ENCODE measurements at regions not wholly inside any gene's neighbourhood (a gene's known extent, or its start where the extent isn't known, plus 50 kb on each side); places are given as distances from the start of the nearest gene placed in this dataset.
"Not testable (repeated sequence)": the region's sequence is repeated elsewhere in the genome, so short reads cannot be mapped to it uniquely, and the experiment has no call there.

DNA sequence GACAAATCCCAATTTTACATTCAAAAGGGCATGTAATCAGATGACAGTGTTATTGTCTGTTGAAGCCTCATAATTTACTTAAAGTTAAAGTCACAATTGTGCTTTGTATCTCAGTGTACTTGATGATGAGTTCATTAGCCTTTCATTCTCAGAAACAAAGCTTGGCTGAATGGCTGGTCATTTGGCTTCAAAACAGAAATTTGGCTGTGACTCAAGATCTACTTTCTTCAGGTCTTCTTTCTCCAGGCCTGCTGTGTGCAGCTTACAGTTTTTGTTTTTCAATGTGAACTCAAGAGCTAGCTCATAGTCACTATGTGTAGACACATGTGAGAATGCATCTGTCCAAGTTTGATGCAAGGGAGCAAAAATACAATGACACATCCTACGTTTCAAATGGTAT lies 2003.6 kb upstream of the WWC1 start:
- H3K27me3 ChIP-seq (ENCODE audit: control insufficient read depth, insufficient read depth, low read length, poor library complexity, severe bottlenecking), result no peaks in the 10 kb centered on the region
- 100% methylated on average over 1 of the region's 1 CpG for WGBS, 2 experiments
- no peaks in the 10 kb centered on the region for H3K36me3 ChIP-seq (ENCODE audit: control insufficient read depth, insufficient read depth, low read length)
- no peak overlapping the region for H3K4me3 ChIP-seq (ENCODE audit: insufficient read depth, low read depth, low read length)
- no peak overlapping the region for H3K27ac ChIP-seq (ENCODE audit: insufficient read depth, low read depth, low read length, poor library complexity, severe bottlenecking)
- no peaks in the 10 kb centered on the region for H3K4me1 ChIP-seq (ENCODE audit: control insufficient read depth, insufficient read depth, low read length)
- H3K9me3 ChIP-seq (ENCODE audit: control insufficient read depth, low read length), result no peaks in the 10 kb centered on the region

DNA sequence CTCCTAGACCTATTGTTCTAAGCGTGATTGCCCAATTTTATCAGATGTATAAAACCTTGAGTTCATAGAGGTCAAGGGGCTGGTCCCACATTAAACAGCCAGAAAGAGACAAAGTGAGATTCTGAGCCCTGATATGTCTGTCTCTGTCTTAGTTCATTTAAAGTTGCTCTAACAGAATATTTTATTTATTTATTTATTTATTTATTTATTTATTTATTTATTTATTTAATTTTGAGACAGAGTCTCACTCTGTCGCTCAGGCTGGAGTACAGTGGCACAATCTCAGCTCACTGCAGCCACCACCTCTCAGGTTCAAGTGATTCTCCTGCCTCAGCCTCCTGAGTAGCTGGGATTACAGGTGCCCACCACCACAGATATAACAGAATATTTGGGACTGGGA lies 1999.6 kb upstream of the WWC1 start:
- not testable (repeated sequence) for H3K27me3 ChIP-seq (ENCODE audit: control insufficient read depth, insufficient read depth, low read length, poor library complexity, severe bottlenecking); H3K4me3 ChIP-seq (ENCODE audit: insufficient read depth, low read depth, low read length); H3K4me1 ChIP-seq (ENCODE audit: control insufficient read depth, insufficient read depth, low read length); H3K36me3 ChIP-seq (ENCODE audit: control insufficient read depth, insufficient read depth, low read length); H3K9me3 ChIP-seq (ENCODE audit: control insufficient read depth, low read length); H3K27ac ChIP-seq (ENCODE audit: insufficient read depth, low read depth, low read length, poor library complexity, severe bottlenecking)
- WGBS, 2 experiments, result 94 to 100% methylated on average over 2 of the region's 2 CpGs

DNA sequence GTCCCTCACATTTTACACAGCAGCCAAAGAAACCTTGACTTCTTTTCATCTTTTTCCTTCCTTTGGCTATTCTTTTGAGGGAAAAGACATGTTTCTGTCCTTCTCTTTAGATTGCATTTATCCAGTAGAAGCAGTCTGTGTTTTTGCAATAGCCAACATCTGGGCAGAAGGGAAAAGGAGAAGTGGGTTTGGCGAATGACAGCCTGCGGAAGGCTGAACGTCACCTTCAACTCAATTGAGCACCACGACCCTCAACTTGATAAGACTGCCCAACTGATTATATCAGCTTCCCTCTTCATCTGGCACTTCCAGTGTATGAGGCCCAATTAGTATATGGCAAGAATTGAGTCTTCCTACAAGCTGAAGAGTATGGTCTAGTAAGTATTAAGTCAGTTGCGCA lies 1997.6 kb upstream of the WWC1 start:
- no peaks in the 10 kb centered on the region for H3K36me3 ChIP-seq (ENCODE audit: control insufficient read depth, insufficient read depth, low read length)
- WGBS, 2 experiments, result 93% methylated on average over 5 of the region's 5 CpGs
- H3K4me1 ChIP-seq (ENCODE audit: control insufficient read depth, insufficient read depth, low read length), result no peaks in the 10 kb centered on the region
- no peak overlapping the region for H3K27ac ChIP-seq (ENCODE audit: insufficient read depth, low read depth, low read length, poor library complexity, severe bottlenecking)
- H3K4me3 ChIP-seq (ENCODE audit: insufficient read depth, low read depth, low read length), result no peak overlapping the region
- H3K27me3 ChIP-seq (ENCODE audit: control insufficient read depth, insufficient read depth, low read length, poor library complexity, severe bottlenecking), result no peaks in the 10 kb centered on the region
- H3K9me3 ChIP-seq (ENCODE audit: control insufficient read depth, low read length), result no peaks in the 10 kb centered on the region

DNA sequence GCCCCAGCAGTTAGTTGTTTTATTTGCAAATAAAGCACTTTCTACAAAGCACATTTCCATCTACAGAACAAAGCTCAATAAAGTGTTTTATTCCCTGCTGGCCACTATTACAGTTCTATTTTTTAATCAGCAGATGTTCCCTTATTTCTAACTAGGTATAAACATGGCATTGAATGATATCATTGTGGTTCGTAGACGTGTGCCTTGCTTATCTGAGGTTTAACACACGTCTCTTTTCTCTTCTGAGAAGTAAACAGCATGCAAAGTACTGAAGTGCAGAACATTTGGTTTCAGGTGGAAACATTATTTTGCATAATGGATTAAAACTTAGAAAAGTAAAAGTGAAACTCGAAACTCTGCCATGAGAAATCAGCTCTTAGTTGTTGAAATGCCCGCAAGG lies 1989.3 kb upstream of the WWC1 start:
- Histone ChIP-seq H3K27ac (ENCODE audit: insufficient read depth, low read depth, low read length, poor library complexity, severe bottlenecking) (no peak overlapping the region), H3K36me3 (ENCODE audit: control insufficient read depth, insufficient read depth, low read length) (no peaks in the 10 kb centered on the region), H3K4me1 (ENCODE audit: control insufficient read depth, insufficient read depth, low read length) (no peaks in the 10 kb centered on the region), H3K9me3 (ENCODE audit: control insufficient read depth, low read length) (no peaks in the 10 kb centered on the region), H3K4me3 (ENCODE audit: insufficient read depth, low read depth, low read length) (no peak overlapping the region), H3K27me3 (ENCODE audit: control insufficient read depth, insufficient read depth, low read length, poor library complexity, severe bottlenecking) (no peaks in the 10 kb centered on the region)
- 94 to 98% methylated on average over 4 to 5 of the region's 5 CpGs for WGBS, 2 experiments

DNA sequence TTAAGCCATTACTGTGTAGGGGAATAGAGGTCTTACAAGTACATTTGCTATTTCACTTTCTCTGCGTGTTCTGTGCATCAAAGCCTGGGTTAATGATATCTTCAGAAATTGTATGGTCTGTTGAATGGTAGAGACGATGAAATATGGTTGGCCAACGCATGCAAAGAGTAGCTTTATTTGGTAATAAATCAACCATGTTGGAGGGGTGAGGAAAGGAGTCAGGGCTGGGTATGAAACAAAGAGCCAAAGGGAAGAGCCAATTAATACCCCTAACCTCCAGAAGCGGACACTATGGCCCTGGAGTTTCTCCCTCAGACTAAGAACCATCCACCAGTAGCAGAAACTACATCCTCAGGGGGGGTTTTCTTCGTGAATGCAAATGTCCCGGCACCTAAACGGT lies 1974.0 kb upstream of the WWC1 start:
- H3K27ac ChIP-seq (ENCODE audit: insufficient read depth, low read depth, low read length, poor library complexity, severe bottlenecking), result no peak overlapping the region
- no peaks in the 10 kb centered on the region for H3K4me1 ChIP-seq (ENCODE audit: control insufficient read depth, insufficient read depth, low read length)
- 91 to 94% methylated on average over 7 of the region's 7 CpGs for WGBS, 2 experiments

DNA sequence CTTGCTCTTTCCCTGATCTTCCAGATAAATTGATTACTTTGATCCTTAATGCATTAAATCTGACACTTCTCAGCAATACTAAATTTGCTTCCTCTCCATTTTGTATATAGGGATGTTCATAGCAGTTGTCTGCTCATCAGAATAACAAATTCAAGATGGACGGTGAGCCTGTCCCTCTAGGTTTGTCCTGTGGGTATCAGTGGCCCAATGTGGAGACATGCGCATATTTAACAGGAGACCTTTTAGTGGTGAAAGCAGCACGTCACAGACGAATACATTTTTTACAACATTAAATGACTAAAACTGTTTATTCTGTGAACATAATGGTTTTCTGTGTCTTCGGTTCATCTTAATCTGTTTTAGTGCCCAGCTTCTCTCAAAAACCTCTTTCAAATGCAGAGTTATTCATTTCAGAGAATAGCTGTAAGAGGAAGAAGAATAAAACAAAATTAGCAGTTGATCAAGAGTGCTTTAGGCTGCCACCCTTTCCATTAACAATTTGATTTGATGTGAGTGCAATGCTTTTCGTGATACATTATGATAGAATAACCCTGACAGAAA lies 1970.4 kb upstream of the WWC1 start:
- Histone ChIP-seq H3K4me1 (ENCODE audit: control insufficient read depth, insufficient read depth, low read length) (peaks cover 8% of the 10 kb centered on the region), H3K9me3 (ENCODE audit: control insufficient read depth, low read length) (no peaks in the 10 kb centered on the region)
- WGBS, 2 experiments, result 54 to 57% methylated on average over 5 to 6 of the region's 6 CpGs

More for the DNA sequence above, 1974.0 kb upstream of the WWC1 start:
- no peaks in the 10 kb centered on the region for H3K36me3 ChIP-seq (ENCODE audit: control insufficient read depth, insufficient read depth, low read length)
- no peaks in the 10 kb centered on the region for H3K27me3 ChIP-seq (ENCODE audit: control insufficient read depth, insufficient read depth, low read length, poor library complexity, severe bottlenecking)
- no peaks in the 10 kb centered on the region for H3K9me3 ChIP-seq (ENCODE audit: control insufficient read depth, low read length)
- no peak overlapping the region for H3K4me3 ChIP-seq (ENCODE audit: insufficient read depth, low read depth, low read length)

DNA sequence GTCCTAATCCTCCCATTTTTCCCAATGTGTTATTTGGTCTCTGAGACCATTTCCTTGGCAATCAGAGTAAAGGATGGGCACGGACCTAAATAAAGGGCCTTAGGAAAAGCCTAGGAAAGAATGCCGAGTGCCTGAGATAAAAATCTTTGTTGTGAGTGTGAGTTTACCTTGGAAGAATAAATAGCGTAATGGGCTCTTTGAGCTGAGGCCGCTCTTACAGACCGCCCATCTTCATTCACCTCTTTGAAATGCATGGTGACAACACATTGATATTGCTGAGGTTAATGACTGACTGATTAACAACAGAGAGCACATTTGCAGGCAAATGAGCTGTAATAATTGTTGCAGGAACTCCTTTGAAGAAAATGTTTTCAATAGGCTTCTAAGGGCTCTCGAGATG lies 1967.1 kb upstream of the WWC1 start:
- 9 to 19% methylated on average over 6 of the region's 6 CpGs for WGBS, 2 experiments
- Histone ChIP-seq H3K36me3 (ENCODE audit: control insufficient read depth, insufficient read depth, low read length) (no peaks in the 10 kb centered on the region), H3K27ac (ENCODE audit: insufficient read depth, low read depth, low read length, poor library complexity, severe bottlenecking) (no peak overlapping the region), H3K4me3 (ENCODE audit: insufficient read depth, low read depth, low read length) (no peak overlapping the region), H3K27me3 (ENCODE audit: control insufficient read depth, insufficient read depth, low read length, poor library complexity, severe bottlenecking) (no peaks in the 10 kb centered on the region), H3K4me1 (ENCODE audit: control insufficient read depth, insufficient read depth, low read length) (peaks cover 8% of the 10 kb centered on the region), H3K9me3 (ENCODE audit: control insufficient read depth, low read length) (no peaks in the 10 kb centered on the region)

More for the DNA sequence above, 1970.4 kb upstream of the WWC1 start:
- no peak overlapping the region for H3K27ac ChIP-seq (ENCODE audit: insufficient read depth, low read depth, low read length, poor library complexity, severe bottlenecking)
- no peaks in the 10 kb centered on the region for H3K36me3 ChIP-seq (ENCODE audit: control insufficient read depth, insufficient read depth, low read length)
- H3K27me3 ChIP-seq (ENCODE audit: control insufficient read depth, insufficient read depth, low read length, poor library complexity, severe bottlenecking), result no peaks in the 10 kb centered on the region
- no peak overlapping the region for H3K4me3 ChIP-seq (ENCODE audit: insufficient read depth, low read depth, low read length)

DNA sequence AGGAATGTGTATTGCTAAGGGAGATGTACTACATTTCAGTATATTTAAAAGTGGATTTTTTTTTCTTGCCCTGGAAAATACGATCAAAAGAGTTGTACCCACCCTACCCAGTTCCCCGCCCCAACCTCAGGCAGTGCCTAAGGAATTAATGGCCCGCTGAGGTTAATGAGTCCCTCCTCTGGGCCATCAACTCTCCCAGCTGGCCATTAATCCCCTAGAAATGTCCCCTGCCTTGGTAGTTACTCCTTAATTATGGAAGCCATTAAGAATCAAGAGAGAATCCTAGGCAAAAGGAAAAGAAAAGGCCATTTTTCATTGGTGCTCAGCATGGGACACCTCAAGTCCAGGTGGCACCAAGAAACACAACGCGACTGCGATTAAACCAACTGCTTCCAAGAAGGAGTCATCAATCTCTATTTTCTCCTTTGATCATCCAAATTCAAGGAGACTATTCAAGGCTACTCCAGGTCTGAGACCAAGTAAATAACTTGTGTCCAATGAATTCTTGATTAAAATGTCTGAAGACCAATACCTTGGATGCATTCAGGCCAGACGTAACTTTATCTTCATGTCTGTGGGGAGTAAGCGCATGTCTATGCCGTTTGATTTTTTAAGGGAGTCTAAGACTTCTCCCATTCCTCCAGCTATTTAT lies 1962.2 kb upstream of the WWC1 start:
- Histone ChIP-seq H3K4me1 (ENCODE audit: control insufficient read depth, insufficient read depth, low read length) (peaks cover 9% of the 10 kb centered on the region), H3K9me3 (ENCODE audit: control insufficient read depth, low read length) (no peaks in the 10 kb centered on the region), H3K27ac (ENCODE audit: insufficient read depth, low read depth, low read length, poor library complexity, severe bottlenecking) (no peak overlapping the region), H3K36me3 (ENCODE audit: control insufficient read depth, insufficient read depth, low read length) (no peaks in the 10 kb centered on the region), H3K27me3 (ENCODE audit: control insufficient read depth, insufficient read depth, low read length, poor library complexity, severe bottlenecking) (no peaks in the 10 kb centered on the region), H3K4me3 (ENCODE audit: insufficient read depth, low read depth, low read length) (no peak overlapping the region)
- 91 to 93% methylated on average over 9 of the region's 9 CpGs for WGBS, 2 experiments

DNA sequence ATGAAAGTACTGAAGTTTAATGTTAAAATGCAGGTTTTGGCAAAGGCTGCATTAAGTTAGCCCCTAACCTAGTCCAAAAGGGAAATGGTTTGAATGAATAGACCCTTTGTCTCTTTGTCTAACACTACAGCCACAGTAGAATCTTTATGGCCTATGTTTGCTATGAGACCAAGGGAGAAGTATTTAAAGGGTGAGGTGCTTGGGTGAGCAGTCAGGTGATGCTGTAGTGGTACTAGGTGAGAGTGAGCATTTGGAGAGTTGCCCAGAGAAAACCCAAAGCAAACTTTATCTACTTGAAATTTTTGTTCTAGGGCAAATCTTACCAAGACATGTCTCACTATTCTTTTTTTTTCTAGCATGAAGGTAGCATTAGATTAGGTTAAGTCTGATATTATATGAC lies 1961.4 kb upstream of the WWC1 start:
- Histone ChIP-seq H3K27ac (ENCODE audit: insufficient read depth, low read depth, low read length, poor library complexity, severe bottlenecking) (no peak overlapping the region), H3K36me3 (ENCODE audit: control insufficient read depth, insufficient read depth, low read length) (no peaks in the 10 kb centered on the region), H3K4me1 (ENCODE audit: control insufficient read depth, insufficient read depth, low read length) (peaks cover 4% of the 10 kb centered on the region), H3K27me3 (ENCODE audit: control insufficient read depth, insufficient read depth, low read length, poor library complexity, severe bottlenecking) (no peaks in the 10 kb centered on the region), H3K9me3 (ENCODE audit: control insufficient read depth, low read length) (no peaks in the 10 kb centered on the region), H3K4me3 (ENCODE audit: insufficient read depth, low read depth, low read length) (no peak overlapping the region)

DNA sequence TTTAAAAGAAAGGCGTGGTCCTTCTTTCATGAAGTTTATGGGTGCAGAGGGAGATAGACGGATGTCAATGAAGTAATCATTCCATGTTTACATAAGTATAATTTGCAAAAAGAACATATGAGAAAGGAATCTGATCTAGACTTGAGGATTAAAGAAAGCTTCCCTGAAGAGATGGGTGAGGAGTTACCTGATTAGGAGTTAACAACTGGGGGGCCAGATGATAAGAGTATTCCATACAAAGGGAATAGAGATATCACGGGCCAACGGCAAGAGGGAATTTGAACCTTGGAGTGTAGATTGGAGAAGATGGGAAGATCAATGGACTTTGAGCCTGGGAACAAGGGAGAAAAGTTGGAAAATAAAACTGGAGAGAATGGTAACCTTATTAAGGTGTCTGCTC lies 1959.9 kb upstream of the WWC1 start:
- Histone ChIP-seq H3K27me3 (ENCODE audit: control insufficient read depth, insufficient read depth, low read length, poor library complexity, severe bottlenecking) (no peaks in the 10 kb centered on the region), H3K9me3 (ENCODE audit: control insufficient read depth, low read length) (no peaks in the 10 kb centered on the region), H3K4me1 (ENCODE audit: control insufficient read depth, insufficient read depth, low read length) (peaks cover 4% of the 10 kb centered on the region), H3K36me3 (ENCODE audit: control insufficient read depth, insufficient read depth, low read length) (no peaks in the 10 kb centered on the region), H3K4me3 (ENCODE audit: insufficient read depth, low read depth, low read length) (no peak overlapping the region), H3K27ac (ENCODE audit: insufficient read depth, low read depth, low read length, poor library complexity, severe bottlenecking) (no peak overlapping the region)
- 92 to 97% methylated on average over 2 to 3 of the region's 4 CpGs for WGBS, 2 experiments

DNA sequence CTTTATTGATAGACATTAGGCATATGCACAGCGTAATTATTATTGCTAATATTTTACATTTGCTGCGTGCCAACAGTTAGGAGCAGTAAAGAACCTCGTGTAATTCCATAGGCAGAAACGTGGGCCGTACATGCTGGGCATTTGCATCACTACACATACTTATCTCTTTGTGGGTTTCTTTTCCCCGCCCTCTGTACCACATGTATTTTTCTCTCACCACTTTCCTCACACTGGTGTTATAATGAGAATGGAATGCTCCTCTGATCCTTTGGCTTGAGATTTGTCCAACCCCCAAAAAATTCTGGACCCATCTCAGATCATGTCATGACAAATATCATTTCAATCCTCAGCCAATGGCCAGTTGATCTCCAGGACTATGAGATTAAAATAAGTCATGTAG lies 1952.6 kb upstream of the WWC1 start:
- Histone ChIP-seq H3K27ac (ENCODE audit: insufficient read depth, low read depth, low read length, poor library complexity, severe bottlenecking) (no peak overlapping the region), H3K36me3 (ENCODE audit: control insufficient read depth, insufficient read depth, low read length) (no peaks in the 10 kb centered on the region), H3K9me3 (ENCODE audit: control insufficient read depth, low read length) (no peaks in the 10 kb centered on the region), H3K27me3 (ENCODE audit: control insufficient read depth, insufficient read depth, low read length, poor library complexity, severe bottlenecking) (no peaks in the 10 kb centered on the region), H3K4me3 (ENCODE audit: insufficient read depth, low read depth, low read length) (no peak overlapping the region), H3K4me1 (ENCODE audit: control insufficient read depth, insufficient read depth, low read length) (no peaks in the 10 kb centered on the region)
- 95 to 100% methylated on average over 5 to 6 of the region's 6 CpGs for WGBS, 2 experiments

All from ectodermal cell (in vitro differentiated cells).